WTC11 (cell line): ENCODE measurements at regions not wholly inside any gene's neighbourhood (a gene's known extent, or its start where the extent isn't known, plus 50 kb on each side); places are given as distances from the start of the nearest gene placed in this dataset.

ENCODE experiments used
- ATAC-seq: fragments of 200-7000 bp; cut with Tn5 transposase; 2 replicates; pipeline ENCODE4 v1.10.0; 2021; ENCODE audit warnings: mild to moderate bottlenecking, moderate library complexity
- CTCF ChIA-PET: fragments of 300-600 bp; sonication (Branson Sonifier 250); formaldehyde crosslinking; loops from one replicate; lab custom pipeline; 2021; ENCODE audit warnings: antibody characterized with exemption; lab: Charles Lee
- POLR2A ChIA-PET: fragments of 350-600 bp; sonication (Branson Sonifier 250); formaldehyde crosslinking; loops from one replicate; lab custom pipeline; 2021; ENCODE audit warnings: antibody characterized with exemption; lab: Charles Lee
- DNase-seq: peaks from one replicate; pipeline ENCODE4 v3.0.0; 2021; ENCODE audit warnings: low spot score
- H3K27ac Mint-ChIP-seq: 2 replicates; pipeline ENCODE4 v1.8.0; 2021; ENCODE audit warnings: mixed read lengths
- H3K27me3 Mint-ChIP-seq: 2 replicates; pipeline ENCODE4 v1.8.0; 2021; ENCODE audit warnings: low read depth, mild to moderate bottlenecking, moderate library complexity, mixed read lengths
- H3K36me3 Mint-ChIP-seq: 2 replicates; pipeline ENCODE4 v1.8.0; 2021; ENCODE audit warnings: mixed read lengths
- H3K4me1 Mint-ChIP-seq: 2 replicates; pipeline ENCODE4 v1.8.0; 2022; ENCODE audit warnings: mixed read lengths
- H3K4me3 Mint-ChIP-seq: 2 replicates; pipeline ENCODE4 v1.8.0; 2021; ENCODE audit warnings: mild to moderate bottlenecking, moderate library complexity, mixed read lengths
- H3K9me3 Mint-ChIP-seq: 2 replicates; pipeline ENCODE4 v1.8.0; 2021; ENCODE audit warnings: mixed read lengths
- ATF1 ChIP-seq: sonication (generic); formaldehyde crosslinking; IDR thresholded peaks from 2 replicates; pipeline ENCODE4 v1.8.1; 2023; ENCODE audit warnings: mild to moderate bottlenecking, moderate library complexity, missing genetic modification reagents
- CREM ChIP-seq: sonication (generic); formaldehyde crosslinking; IDR thresholded peaks from 2 replicates; pipeline ENCODE4 v1.8.1; 2022; ENCODE audit warnings: mild to moderate bottlenecking, missing genetic modification reagents, moderate library complexity
- E2F1 ChIP-seq: sonication (generic); formaldehyde crosslinking; IDR thresholded peaks from 2 replicates; pipeline ENCODE4 v1.8.0; 2022; ENCODE audit warnings: mild to moderate bottlenecking, missing genetic modification reagents
- ERG ChIP-seq: fragments of 250-450 bp; sonication (Bioruptor Pico); IDR thresholded peaks from 2 replicates; pipeline ENCODE4 v1.8.0; 2021; ENCODE audit warnings: mild to moderate bottlenecking
- FOXK1 ChIP-seq: sonication (generic); formaldehyde crosslinking; IDR thresholded peaks from 2 replicates; pipeline ENCODE4 v1.8.0; 2022; ENCODE audit warnings: mild to moderate bottlenecking, moderate library complexity, missing genetic modification reagents
- FOXP1 ChIP-seq: sonication (generic); formaldehyde crosslinking; IDR thresholded peaks from 2 replicates; pipeline ENCODE4 v1.8.0; 2022; ENCODE audit warnings: missing genetic modification reagents, mild to moderate bottlenecking, moderate library complexity, borderline replicate concordance
- GRHL2 ChIP-seq: fragments of 250-450 bp; sonication (Bioruptor Pico); IDR thresholded peaks from 2 replicates; pipeline ENCODE4 v1.8.0; 2022; ENCODE audit warnings: mild to moderate bottlenecking, moderate library complexity; ENCODE audit not compliant: insufficient replicate concordance, severe bottlenecking
- HMGA2 ChIP-seq: fragments of 250-450 bp; sonication (Bioruptor Pico); IDR thresholded peaks from 2 replicates; pipeline ENCODE4 v1.4.0; 2021; ENCODE audit warnings: mild to moderate bottlenecking, moderate library complexity
- JAZF1 ChIP-seq: fragments of 250-450 bp; sonication (Bioruptor Pico); IDR thresholded peaks from 2 replicates; pipeline ENCODE4 v1.9.0; 2021; ENCODE audit warnings: moderate library complexity, mild to moderate bottlenecking, inconsistent platforms
- KAT7 ChIP-seq: sonication (generic); formaldehyde crosslinking; IDR thresholded peaks from 2 replicates; pipeline ENCODE4 v1.8.1; 2023; ENCODE audit warnings: missing genetic modification reagents, mild to moderate bottlenecking, borderline replicate concordance
- MYBL2 ChIP-seq: sonication (generic); formaldehyde crosslinking; IDR thresholded peaks from 2 replicates; pipeline ENCODE4 v1.8.1; 2023; ENCODE audit warnings: mild to moderate bottlenecking, moderate library complexity, missing genetic modification reagents
- NFATC4 ChIP-seq: fragments of 250-450 bp; sonication (Bioruptor Pico); IDR thresholded peaks from 2 replicates; pipeline ENCODE4 v1.9.0; 2021; ENCODE audit warnings: mild to moderate bottlenecking
- NFE2L1 ChIP-seq: sonication (generic); formaldehyde crosslinking; IDR thresholded peaks from 2 replicates; pipeline ENCODE4 v1.8.1; 2023; ENCODE audit warnings: missing genetic modification reagents
- NR2C2 ChIP-seq: sonication (generic); formaldehyde crosslinking; IDR thresholded peaks from 2 replicates; pipeline ENCODE4 v1.8.0; 2022; ENCODE audit warnings: mild to moderate bottlenecking, missing genetic modification reagents
- RELA ChIP-seq: sonication (generic); formaldehyde crosslinking; IDR thresholded peaks from 2 replicates; pipeline ENCODE4 v1.8.1; 2022; ENCODE audit warnings: missing genetic modification reagents, mild to moderate bottlenecking, borderline replicate concordance
- SMAD4 ChIP-seq: sonication (generic); formaldehyde crosslinking; IDR thresholded peaks from 2 replicates; pipeline ENCODE4 v1.8.0; 2022; ENCODE audit warnings: mild to moderate bottlenecking, missing genetic modification reagents
- SOX15 ChIP-seq: fragments of 250-450 bp; sonication (Bioruptor Pico); IDR thresholded peaks from 2 replicates; pipeline ENCODE4 v1.9.0; 2021; ENCODE audit warnings: mild to moderate bottlenecking
- TEAD4 ChIP-seq: sonication (generic); formaldehyde crosslinking; IDR thresholded peaks from 2 replicates; pipeline ENCODE4 v1.8.0; 2022; ENCODE audit warnings: mild to moderate bottlenecking, missing genetic modification reagents
- USF2 ChIP-seq: sonication (generic); formaldehyde crosslinking; IDR thresholded peaks from 2 replicates; pipeline ENCODE4 v1.8.1; 2023; ENCODE audit warnings: mild to moderate bottlenecking, missing genetic modification reagents, moderate library complexity
- ZNF121 ChIP-seq: sonication (generic); formaldehyde crosslinking; IDR thresholded peaks from 2 replicates; pipeline ENCODE4 v1.8.0; 2023; ENCODE audit warnings: missing genetic modification reagents
- ZNF138 ChIP-seq: sonication (generic); formaldehyde crosslinking; conservative IDR thresholded peaks from 2 replicates; pipeline ENCODE4 v1.8.1; 2022; ENCODE audit warnings: mild to moderate bottlenecking, moderate library complexity, missing genetic modification reagents
- ZNF281 ChIP-seq: sonication (generic); formaldehyde crosslinking; IDR thresholded peaks from 2 replicates; pipeline ENCODE4 v1.8.0; 2023; ENCODE audit warnings: mild to moderate bottlenecking, missing genetic modification reagents
- ZNF423 ChIP-seq: fragments of 250-450 bp; sonication (Bioruptor Pico); IDR thresholded peaks from 2 replicates; pipeline ENCODE4 v2.1.2; 2022; ENCODE audit warnings: mild to moderate bottlenecking, moderate library complexity
- ZNF671 ChIP-seq: fragments of 250-450 bp; sonication (Bioruptor Pico); IDR thresholded peaks from 2 replicates; pipeline ENCODE4 v1.8.0; 2021; ENCODE audit warnings: mild to moderate bottlenecking
- ZSCAN18 ChIP-seq: fragments of 250-450 bp; sonication (Bioruptor Pico); IDR thresholded peaks from 2 replicates; pipeline ENCODE4 v2.1.2; 2022; ENCODE audit warnings: mild to moderate bottlenecking, moderate library complexity

- TF ChIP-seq ZNF121 (CRISPR knock-in tag): no peak
- no peak for TF ChIP-seq SMAD4
- no peak for TF ChIP-seq KAT7 (CRISPR knock-in tag)
- no peak for TF ChIP-seq GRHL2
- no peak for TF ChIP-seq TEAD4 (CRISPR knock-in tag)
Measured at GRCh38 chr14:89574420-89574819, 157.4 kb upstream of the FOXN3 start (continued).

- Mint-ChIP-seq H3K27me3 (no peaks in the 10 kb centered on the region), H3K9me3 (no peaks in the 10 kb centered on the region), H3K27ac (no peak overlapping the region), H3K4me3 (no peak overlapping the region), H3K4me1 (peaks cover 84% of the 10 kb centered on the region)
- POLR2A ChIA-PET: no interaction called here
- DNase-seq (no peak), ATAC-seq (no peak)
- CTCF ChIA-PET: no interaction called here
- TF ChIP-seq ZSCAN18 (CRISPR knock-in tag) (no peak), ZNF138 (CRISPR knock-in tag) (no peak), ZNF423 (CRISPR knock-in tag) (no peak), FOXP1 (no peak), RELA (CRISPR knock-in tag) (no peak), CREM (CRISPR knock-in tag) (no peak), SOX15 (CRISPR knock-in tag) (no peak), E2F1 (no peak), NFATC4 (CRISPR knock-in tag) (no peak), ZNF671 (no peak), NFE2L1 (CRISPR knock-in tag) (no peak), ERG (CRISPR knock-in tag) (no peak), ATF1 (CRISPR knock-in tag) (no peak), ZNF281 (no peak), FOXK1 (CRISPR knock-in tag) (no peak), JAZF1 (CRISPR knock-in tag) (no peak), NR2C2 (CRISPR knock-in tag) (no peak), HMGA2 (CRISPR knock-in tag) (no peak), USF2 (CRISPR knock-in tag) (no peak), MYBL2 (CRISPR knock-in tag) (no peak)
- TF ChIP-seq, all 79 proteins: peak for 0
- H3K36me3 Mint-ChIP-seq: peaks cover 4% of the 10 kb centered on the region; the same call in 1 of the 2 replicates
Measured at GRCh38 chr14:89573399-89573657, 156.3 kb upstream of the FOXN3 start.
